H1 (cell line): ENCODE measurements at regions not wholly inside any gene's neighbourhood (a gene's known extent, or its start where the extent isn't known, plus 50 kb on each side); places are given as distances from the start of the nearest gene placed in this dataset.

ENCODE experiments used
- CTCF ChIA-PET: fragments of 300-600 bp; sonication (Branson Sonifier 250); formaldehyde crosslinking; loops from one replicate; lab custom pipeline; 2021; ENCODE audit not compliant: partially characterized antibody; lab: Charles Lee
- POLR2A ChIA-PET: fragments of 300-600 bp; sonication (Branson Sonifier 250); formaldehyde crosslinking; loops from one replicate; lab custom pipeline; 2021; ENCODE audit warnings: inconsistent platforms; ENCODE audit not compliant: partially characterized antibody; lab: Charles Lee
- DNase-seq, 2 experiments: peaks; one replicate each; pipeline versions ENCODE4 v3.0.0 to v3.0.0-alpha.2; 2010 to 2022; ENCODE audit warnings: low spot score in 2 of 2, low read depth in 1 of 2, mixed read lengths in 1 of 2
- FAIRE-seq: peaks from 2 replicates; lab custom pipeline; 2011; peaks lifted over from hg19 to GRCh38; lab: Jason Lieb, UNC
- H2AFZ ChIP-seq: 2 replicates; pipeline ENCODE4 v1.8.1; 2012; ENCODE audit warnings: low read length, inconsistent platforms
- H2AK5ac ChIP-seq: 2 replicates; pipeline ENCODE4 v1.6.1; 2013; ENCODE audit warnings: low read depth, low read length
- H2BK120ac ChIP-seq: replicated peaks from 2 replicates; pipeline ENCODE3; 2013; ENCODE audit warnings: low read depth, low read length, inconsistent platforms
- H2BK12ac ChIP-seq: 2 replicates; pipeline ENCODE4 v1.6.1; 2013; ENCODE audit warnings: low read depth, low read length
- H2BK15ac ChIP-seq: 2 replicates; pipeline ENCODE4 v1.6.1; 2013; ENCODE audit warnings: low read length
- H2BK20ac ChIP-seq: 2 replicates; pipeline ENCODE4 v1.6.1; 2013; ENCODE audit warnings: low read length
- H2BK5ac ChIP-seq: 2 replicates; pipeline ENCODE4 v1.6.1; 2013; ENCODE audit warnings: low read depth, low read length
- H3K14ac ChIP-seq: 2 replicates; pipeline ENCODE4 v1.6.1; 2013; ENCODE audit warnings: inconsistent platforms; ENCODE audit not compliant: insufficient read length
- H3K18ac ChIP-seq: 2 replicates; pipeline ENCODE4 v1.6.1; 2013; ENCODE audit warnings: low read length; ENCODE audit errors: extremely low read depth
- H3K23ac ChIP-seq: 2 replicates; pipeline ENCODE4 v1.6.1; 2013; ENCODE audit warnings: inconsistent platforms; ENCODE audit not compliant: insufficient read length
- H3K23me2 ChIP-seq: 2 replicates; pipeline ENCODE4 v1.6.1; 2013; ENCODE audit warnings: low read depth, low read length
- H3K27ac ChIP-seq: 2 replicates; pipeline ENCODE4 v1.6.1; 2011; ENCODE audit warnings: low read depth, low read length, inconsistent platforms
- H3K27me3 ChIP-seq, 4 experiments: replicated peaks in 1 of 4; 1 replicate in 1 of 4; 2 replicates in 3 of 4; pipeline versions ENCODE4 v1.6.1 to v1.8.1; 2011 to 2013; ENCODE audit warnings: low read length in 3 of 4, mild to moderate bottlenecking in 3 of 4, inconsistent platforms in 2 of 4, mixed read lengths in 2 of 4, moderate library complexity in 1 of 4; ENCODE audit not compliant: control insufficient read depth in 3 of 4, insufficient read depth in 3 of 4; ENCODE audit errors: extremely low read depth in 1 of 4
- H3K36me3 ChIP-seq, 4 experiments: 2 replicates each; pipeline versions ENCODE4 v1.6.1 to v1.8.1; 2011 to 2013; ENCODE audit warnings: mild to moderate bottlenecking in 4 of 4, low read length in 3 of 4, moderate library complexity in 2 of 4, control low read depth in 1 of 4, inconsistent platforms in 1 of 4; ENCODE audit not compliant: insufficient read depth in 4 of 4, control insufficient read depth in 2 of 4
- H3K4ac ChIP-seq: replicated peaks from 2 replicates; pipeline ENCODE3; 2013; ENCODE audit warnings: low read length, low read depth, mixed read lengths, inconsistent platforms; ENCODE audit not compliant: insufficient read length
- H3K4me1 ChIP-seq, 4 experiments: replicated peaks in 1 of 4; 1 replicate in 1 of 4; 2 replicates in 3 of 4; pipeline versions ENCODE4 v1.6.1 to v1.8.1; 2011 to 2013; ENCODE audit warnings: low read length in 3 of 4, inconsistent platforms in 2 of 4, mixed read lengths in 1 of 4; ENCODE audit not compliant: insufficient read depth in 4 of 4, control insufficient read depth in 3 of 4
- H3K4me2 ChIP-seq, 2 experiments: 2 replicates each; pipeline versions ENCODE4 v1.6.1 to v1.8.1; 2011 to 2013; ENCODE audit warnings: low read depth in 2 of 2, low read length in 2 of 2, control low read depth in 1 of 2, inconsistent platforms in 1 of 2, mild to moderate bottlenecking in 1 of 2; ENCODE audit not compliant: insufficient read depth in 1 of 2
- H3K4me3 ChIP-seq, 4 experiments: fragments of 200-600, 300-600 bp in 1 of 4; sonication (generic), shearing (Covaris generic), sonication (Bioruptor Twin) in 1 of 4; 2 replicates each; pipeline versions ENCODE4 v1.5.1 to v1.8.1; 2011 to 2016; ENCODE audit warnings: low read length in 4 of 4, low read depth in 3 of 4, control low read depth in 2 of 4, inconsistent platforms in 2 of 4, mild to moderate bottlenecking in 2 of 4, mixed read lengths in 1 of 4, moderate library complexity in 1 of 4; ENCODE audit not compliant: insufficient read depth in 2 of 4; ENCODE audit errors: extremely low read depth in 1 of 4
- H3K56ac ChIP-seq: replicated peaks from 2 replicates; pipeline ENCODE3; 2013; ENCODE audit warnings: low read depth, mild to moderate bottlenecking, mixed read lengths, low read length, inconsistent platforms; ENCODE audit not compliant: insufficient read length
- H3K79me1 ChIP-seq: 2 replicates; pipeline ENCODE4 v1.6.1; 2013; ENCODE audit warnings: low read depth, low read length, control low read depth
- H3K79me2 ChIP-seq, 2 experiments: 2 replicates each; pipeline versions ENCODE4 v1.6.1 to v1.8.1; 2012 to 2013; ENCODE audit warnings: low read length in 2 of 2, mild to moderate bottlenecking in 2 of 2, inconsistent platforms in 1 of 2; ENCODE audit not compliant: insufficient read depth in 2 of 2, control insufficient read depth in 1 of 2
- H3K9ac ChIP-seq, 4 experiments: replicated peaks in 1 of 4; 1 replicate in 1 of 4; 2 replicates in 3 of 4; pipeline versions ENCODE4 v1.6.1 to v1.8.1; 2011 to 2013; ENCODE audit warnings: low read depth in 3 of 4, low read length in 3 of 4, control low read depth in 2 of 4, mild to moderate bottlenecking in 2 of 4, moderate library complexity in 2 of 4, inconsistent platforms in 1 of 4; ENCODE audit errors: extremely low read depth in 1 of 4
- H3K9me3 ChIP-seq, 2 experiments: 2 replicates each; pipeline versions ENCODE4 v1.6.1 to v1.8.1; 2012 to 2013; ENCODE audit warnings: mild to moderate bottlenecking in 2 of 2, moderate library complexity in 2 of 2, control low read depth in 1 of 2, inconsistent platforms in 1 of 2, low read depth in 1 of 2, low read length in 1 of 2, mixed read lengths in 1 of 2; ENCODE audit not compliant: insufficient read depth in 2 of 2
- H4K20me1 ChIP-seq, 2 experiments: replicated peaks in 1 of 2; 2 replicates each; pipeline versions ENCODE3 to v1.8.1; 2011 to 2013; ENCODE audit warnings: inconsistent platforms in 2 of 2, low read length in 2 of 2, mild to moderate bottlenecking in 1 of 2; ENCODE audit not compliant: insufficient read depth in 2 of 2, control insufficient read depth in 1 of 2
- H4K5ac ChIP-seq: 2 replicates; pipeline ENCODE4 v1.6.1; 2013; ENCODE audit warnings: low read length, low read depth, mixed read lengths, inconsistent platforms; ENCODE audit not compliant: insufficient read length
- H4K8ac ChIP-seq: 2 replicates; pipeline ENCODE4 v1.8.0; 2013; ENCODE audit warnings: mild to moderate bottlenecking, moderate library complexity, low read length, inconsistent platforms; ENCODE audit not compliant: insufficient read depth; ENCODE audit errors: extremely low read depth
- H4K91ac ChIP-seq: replicated peaks from 2 replicates; pipeline ENCODE3; 2013; ENCODE audit warnings: low read length, mixed read lengths, inconsistent platforms; ENCODE audit not compliant: insufficient read length
- MAFK ChIP-seq: IDR thresholded peaks from 2 replicates; pipeline ENCODE4 v1.6.1; 2012; ENCODE audit warnings: low read depth, mild to moderate bottlenecking, improper control_type of control experiment, low read length
- RXRA ChIP-seq: IDR thresholded peaks from 2 replicates; pipeline ENCODE4 v1.6.1; 2011; ENCODE audit warnings: low read depth, mild to moderate bottlenecking, low read length, moderate library complexity; ENCODE audit not compliant: insufficient read depth
- WGBS, 2 experiments: shearing (Covaris generic) in 1 of 2; methylation state at CpG; one replicate each; pipeline versions ENCODE4 v1.1.6 to v1.1.7; 2013 to 2015; ENCODE audit warnings: low lambda C conversion rate in 2 of 2, mixed read lengths in 2 of 2, inconsistent platforms in 1 of 2, low coverage in 1 of 2, missing lambda C conversion rate in 1 of 2; ENCODE audit not compliant: insufficient replicate concordance in 2 of 2, insufficient coverage in 1 of 2, insufficient read length in 1 of 2; ENCODE audit errors: extremely low coverage in 1 of 2, missing lambda C conversion rate in 1 of 2; 5-methylcytosine and 5-hydroxymethylcytosine counted together

GRCh38 chr1:198889749-198890148, 250.9 kb downstream of the PTPRC start:
- TF ChIP-seq MAFK = peak; percentile 79; the same call in 1 of the 2 replicates
- no peak for TF ChIP-seq RXRA
- H4K8ac ChIP-seq = no peak overlapping the region
- H2BK120ac ChIP-seq = no peak overlapping the region
- no peak overlapping the region for H4K5ac ChIP-seq
- H3K23ac ChIP-seq = no peak overlapping the region
- H3K27ac ChIP-seq = no peak overlapping the region
- no peak overlapping the region for H2AFZ ChIP-seq
- no peaks in the 10 kb centered on the region for H3K9me3 ChIP-seq
- no peak overlapping the region for H3K14ac ChIP-seq
- no peak overlapping the region for H2BK12ac ChIP-seq
- ChIA-PET CTCF (interaction anchor here (0.6 to 0.9 kb wide), 2 partner anchors 11 to 67 kb away, joined by 3 read pairs; no protein-coding TSS in a partner anchor), POLR2A (no interaction called here)
- no peak overlapping the region for H3K4me2 ChIP-seq
- H3K4ac ChIP-seq = no peak overlapping the region
- H3K4me1 ChIP-seq = no peaks in the 10 kb centered on the region
- no peak overlapping the region for H3K56ac ChIP-seq
- H2AK5ac ChIP-seq = no peak overlapping the region
- no peak overlapping the region for H2BK15ac ChIP-seq
- H2BK20ac ChIP-seq = no peak overlapping the region
- no peak overlapping the region for H3K4me3 ChIP-seq
- no peak overlapping the region for H3K18ac ChIP-seq
- no peaks in the 10 kb centered on the region for H3K79me1 ChIP-seq
- H3K9ac ChIP-seq = no peak overlapping the region
- H4K91ac ChIP-seq = no peak overlapping the region
- no peaks in the 10 kb centered on the region for H3K79me2 ChIP-seq
- no peak overlapping the region for H2BK5ac ChIP-seq
- no peaks in the 10 kb centered on the region for H3K23me2 ChIP-seq
- no peak for DNase-seq
- 73% methylated on average over 1 of the region's 1 CpG; no CpG with 5 or more reads in 1 of the 2 experiments for WGBS, 2 experiments
- H3K36me3 ChIP-seq = no peaks in the 10 kb centered on the region
- no peak for FAIRE-seq
- H3K27me3 ChIP-seq = no peaks in the 10 kb centered on the region
- H4K20me1 ChIP-seq = no peaks in the 10 kb centered on the region
